ENCODE measurements at regions not wholly inside any gene's neighbourhood (a gene's known extent, or its start where the extent isn't known, plus 50 kb on each side); places are given as distances from the start of the nearest gene placed in this dataset.

- TF ChIP-seq, protein P1, sequence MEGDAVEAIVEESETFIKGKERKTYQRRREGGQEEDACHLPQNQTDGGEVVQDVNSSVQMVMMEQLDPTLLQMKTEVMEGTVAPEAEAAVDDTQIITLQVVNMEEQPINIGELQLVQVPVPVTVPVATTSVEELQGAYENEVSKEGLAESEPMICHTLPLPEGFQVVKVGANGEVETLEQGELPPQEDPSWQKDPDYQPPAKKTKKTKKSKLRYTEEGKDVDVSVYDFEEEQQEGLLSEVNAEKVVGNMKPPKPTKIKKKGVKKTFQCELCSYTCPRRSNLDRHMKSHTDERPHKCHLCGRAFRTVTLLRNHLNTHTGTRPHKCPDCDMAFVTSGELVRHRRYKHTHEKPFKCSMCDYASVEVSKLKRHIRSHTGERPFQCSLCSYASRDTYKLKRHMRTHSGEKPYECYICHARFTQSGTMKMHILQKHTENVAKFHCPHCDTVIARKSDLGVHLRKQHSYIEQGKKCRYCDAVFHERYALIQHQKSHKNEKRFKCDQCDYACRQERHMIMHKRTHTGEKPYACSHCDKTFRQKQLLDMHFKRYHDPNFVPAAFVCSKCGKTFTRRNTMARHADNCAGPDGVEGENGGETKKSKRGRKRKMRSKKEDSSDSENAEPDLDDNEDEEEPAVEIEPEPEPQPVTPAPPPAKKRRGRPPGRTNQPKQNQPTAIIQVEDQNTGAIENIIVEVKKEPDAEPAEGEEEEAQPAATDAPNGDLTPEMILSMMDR (IDR thresholded peaks at IDR 0.05) = no peak
- TF ChIP-seq POLR2A (IDR thresholded peaks at IDR 0.05) = no peak
Measured at GRCh38 chr7:145053781-145054180, 217.9 kb upstream of the TPK1 start.

Measured in right lobe of liver (tissue), 4 donors.